ENCODE measurements at regions not wholly inside any gene's neighbourhood (a gene's known extent, or its start where the extent isn't known, plus 50 kb on each side); places are given as distances from the start of the nearest gene placed in this dataset.

- Histone ChIP-seq H3K4me1 (ENCODE audit: control insufficient read depth in 1 of 2, insufficient read depth in 2 of 2, low read depth in 1 of 2, low read length in 1 of 2) (peaks cover 0 to 20% of the 10 kb centered on the region in 2 experiments; a peak in 3 of 4 replicates), H3K4me3 (ENCODE audit: low read depth in 2 of 2, low read length in 1 of 2) (no peak overlapping the region), H2AFZ (ENCODE audit: low read depth) (no peak overlapping the region), H3F3A (replicated peaks; ENCODE audit: insufficient read depth) (no peaks in the 10 kb centered on the region), H3K9me3 (no peaks in the 10 kb centered on the region), H3K9me2 (no peaks in the 10 kb centered on the region), H3K27me3 (ENCODE audit: insufficient read depth) (no peaks in the 10 kb centered on the region), H3K27ac (ENCODE audit: low read depth in 2 of 2, low read length in 1 of 2) (no peak overlapping the region), H3K4me2 (no peak overlapping the region), H3K36me3 (replicated peaks in 1 of 2; ENCODE audit: control insufficient read depth in 1 of 2, insufficient read depth in 2 of 2, low read length in 1 of 2) (no peaks in the 10 kb centered on the region), H4K20me1 (ENCODE audit: insufficient read depth) (no peaks in the 10 kb centered on the region), H3K9ac (no peak overlapping the region), H3K79me2 (ENCODE audit: insufficient read depth) (no peaks in the 10 kb centered on the region)
- 90% methylated on average over 3 of the region's 3 CpGs for WGBS (ENCODE audit: low lambda C conversion rate)
- DNase-seq = no peak
- ChIA-PET POLR2A (no interaction called here), CTCF (interaction anchor here (1.0 kb wide), 1 partner anchor 12 kb away, joined by 4 read pairs; no protein-coding TSS in a partner anchor)
- TF ChIP-seq TAF1 (IDR thresholded peaks at IDR 0.05; ENCODE audit: borderline replicate concordance, low read depth, low read length) = no peak
- TF ChIP-seq CTCF (IDR thresholded peaks at IDR 0.05) = no peak
- no peak for TF ChIP-seq FOXM1 (IDR thresholded peaks at IDR 0.05; ENCODE audit: low read depth)
- TF ChIP-seq PBX3 (IDR thresholded peaks at IDR 0.05) = no peak
- no peak for TF ChIP-seq MAX (IDR thresholded peaks at IDR 0.05; ENCODE audit: low read depth)
- TF ChIP-seq TEAD4 (IDR thresholded peaks at IDR 0.05; ENCODE audit: borderline replicate concordance, insufficient read depth) = no peak
- no peak for TF ChIP-seq EZH2phosphoT487 (IDR thresholded peaks at IDR 0.05; ENCODE audit: borderline replicate concordance, low read depth)
- no peak for TF ChIP-seq YY1 (IDR thresholded peaks at IDR 0.05; ENCODE audit: low read depth)
- TF ChIP-seq RFX5 (IDR thresholded peaks at IDR 0.05; ENCODE audit: low read length) = no peak
- TF ChIP-seq RCOR1 (IDR thresholded peaks at IDR 0.05; ENCODE audit: low read length) = no peak
- no peak for TF ChIP-seq EP300 (IDR thresholded peaks at IDR 0.05; ENCODE audit: borderline replicate concordance in 1 of 2, low read depth in 1 of 2, low read length in 1 of 2)
- no peak for TF ChIP-seq NFIC (IDR thresholded peaks at IDR 0.05; ENCODE audit: borderline replicate concordance)
- no peak for TF ChIP-seq REST (IDR thresholded peaks at IDR 0.05; ENCODE audit: low read depth, low read length)
Measured at GRCh38 chr3:65182682-65183081, 494.9 kb upstream of the ADAMTS9 start.
